ENCODE measurements at regions not wholly inside any gene's neighbourhood (a gene's known extent, or its start where the extent isn't known, plus 50 kb on each side); places are given as distances from the start of the nearest gene placed in this dataset.

GRCh38 chr10:2953495-2953894, 113.9 kb upstream of the PFKP start:
- Histone ChIP-seq H3K27me3 (no peaks in the 10 kb centered on the region), H3K4me3 (no peak overlapping the region), H3K36me3 (no peaks in the 10 kb centered on the region), H3K4me1 (no peaks in the 10 kb centered on the region), H3K9me3 (no peaks in the 10 kb centered on the region), H3K27ac (no peak overlapping the region)
- DNase-seq (no peak), ATAC-seq (no peak)
- intact Hi-C loops (cut with DNase I): no loop called here
- TF ChIP-seq CTCF (IDR thresholded peaks at IDR 0.05): no peak

GRCh38 chr10:2951235-2951835, 116.0 kb upstream of the PFKP start:
- no peak overlapping the region for H3K27ac ChIP-seq
- H3K4me3 ChIP-seq: no peak overlapping the region
- no peaks in the 10 kb centered on the region for H3K27me3 ChIP-seq
- no peaks in the 10 kb centered on the region for H3K9me3 ChIP-seq
- no peak for DNase-seq
- H3K36me3 ChIP-seq: no peaks in the 10 kb centered on the region
- no peaks in the 10 kb centered on the region for H3K4me1 ChIP-seq
- no peak for ATAC-seq
- TF ChIP-seq CTCF (IDR thresholded peaks at IDR 0.05): no peak
- intact Hi-C loops (cut with DNase I): no loop called here

GRCh38 chr10:2950546-2950945, 116.8 kb upstream of the PFKP start:
- H3K4me1 ChIP-seq: no peaks in the 10 kb centered on the region
- TF ChIP-seq CTCF (IDR thresholded peaks at IDR 0.05): no peak
- no peak overlapping the region for H3K27ac ChIP-seq
- no peak overlapping the region for H3K4me3 ChIP-seq
- intact Hi-C loops (cut with DNase I): no loop called here
- no peaks in the 10 kb centered on the region for H3K36me3 ChIP-seq
- H3K27me3 ChIP-seq: no peaks in the 10 kb centered on the region
- DNase-seq: no peak
- no peaks in the 10 kb centered on the region for H3K9me3 ChIP-seq
- no peak for ATAC-seq

GRCh38 chr10:2949948-2950354, 117.4 kb upstream of the PFKP start:
- Histone ChIP-seq H3K36me3 (no peaks in the 10 kb centered on the region), H3K4me3 (no peak overlapping the region), H3K4me1 (no peaks in the 10 kb centered on the region), H3K27ac (no peak overlapping the region), H3K27me3 (no peaks in the 10 kb centered on the region), H3K9me3 (no peaks in the 10 kb centered on the region)
- intact Hi-C loops (cut with DNase I): no loop called here
- DNase-seq (no peak), ATAC-seq (no peak)
- TF ChIP-seq CTCF (IDR thresholded peaks at IDR 0.05): no peak

- DNase-seq: peak in 1 of 4 donors; percentile 60
- no peaks in the 10 kb centered on the region for H3K27me3 ChIP-seq
- intact Hi-C loops (cut with DNase I): no loop called here
- no peaks in the 10 kb centered on the region for H3K4me1 ChIP-seq
- H3K4me3 ChIP-seq: no peak overlapping the region
- no peaks in the 10 kb centered on the region for H3K9me3 ChIP-seq
- no peak for TF ChIP-seq CTCF (IDR thresholded peaks at IDR 0.05)
- no peaks in the 10 kb centered on the region for H3K36me3 ChIP-seq
- ATAC-seq: no peak
- H3K27ac ChIP-seq: no peak overlapping the region
Measured at GRCh38 chr10:2949221-2949947, 118.0 kb upstream of the PFKP start.
